GM18505 (cell line): ENCODE measurements at regions not wholly inside any gene's neighbourhood (a gene's known extent, or its start where the extent isn't known, plus 50 kb on each side); places are given as distances from the start of the nearest gene placed in this dataset.

ENCODE experiments used
- ATAC-seq: cut with Tn5 transposase; IDR thresholded peaks from one replicate; pipeline ENCODE4 v1.9.1; 2021; ENCODE audit not compliant: unreplicated experiment
- POLR2A ChIP-seq: IDR thresholded peaks from 4 replicates; pipeline ENCODE4 v1.6.1; 2011; ENCODE audit warnings: borderline replicate concordance; ENCODE audit not compliant: insufficient read depth, insufficient read length; ENCODE audit errors: extremely low read depth

DNA sequence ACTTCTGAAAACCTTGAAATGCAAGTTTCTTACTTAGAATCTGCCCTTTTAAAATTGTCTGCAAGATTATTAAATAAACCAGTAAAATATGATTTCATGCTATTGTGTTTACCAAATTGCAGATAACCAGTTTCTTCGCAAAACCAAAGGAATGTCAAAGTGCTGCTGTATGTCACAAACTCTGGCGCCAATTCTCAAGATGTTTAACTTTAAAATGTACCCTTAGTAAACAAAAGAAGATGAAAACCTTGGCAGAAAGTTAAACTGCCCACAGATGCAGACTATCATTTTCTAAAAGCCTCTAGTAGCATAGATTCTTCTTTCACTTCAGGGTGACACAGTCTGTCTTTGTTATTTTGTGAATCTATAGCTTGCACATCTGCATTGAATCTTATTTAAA is 189.2 kb downstream of the SLITRK6 start:
- ATAC-seq, result no peak
- TF ChIP-seq POLR2A, result no peak

DNA sequence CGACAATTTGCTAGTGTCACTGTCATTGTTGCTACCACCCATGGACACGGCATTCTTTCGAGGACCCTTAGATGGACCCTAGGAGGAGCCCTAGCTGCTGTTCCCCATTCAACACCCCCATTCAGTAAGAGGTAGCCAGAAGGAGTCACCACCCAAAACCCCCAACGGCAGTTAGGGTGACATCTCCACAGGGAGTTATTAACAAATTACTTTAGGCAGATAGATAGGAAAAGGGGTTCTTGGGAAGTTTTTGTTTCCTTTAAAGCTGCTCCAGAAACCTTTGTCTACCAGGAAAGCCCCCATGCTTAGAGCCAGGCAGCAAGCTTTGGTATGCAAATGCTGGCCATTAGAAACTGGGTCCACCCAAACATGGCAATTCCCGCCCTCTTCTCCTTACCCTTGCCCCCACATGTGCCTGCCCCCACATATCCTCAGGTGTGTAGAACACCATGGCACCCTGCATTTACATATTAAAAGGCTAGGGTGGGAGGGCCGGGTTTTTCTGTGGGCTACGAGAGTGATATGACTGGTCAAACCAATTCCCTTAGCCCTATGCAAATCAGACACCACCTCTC is 190.9 kb downstream of the SLITRK6 start:
- no peak for ATAC-seq
- TF ChIP-seq POLR2A, result no peak

DNA sequence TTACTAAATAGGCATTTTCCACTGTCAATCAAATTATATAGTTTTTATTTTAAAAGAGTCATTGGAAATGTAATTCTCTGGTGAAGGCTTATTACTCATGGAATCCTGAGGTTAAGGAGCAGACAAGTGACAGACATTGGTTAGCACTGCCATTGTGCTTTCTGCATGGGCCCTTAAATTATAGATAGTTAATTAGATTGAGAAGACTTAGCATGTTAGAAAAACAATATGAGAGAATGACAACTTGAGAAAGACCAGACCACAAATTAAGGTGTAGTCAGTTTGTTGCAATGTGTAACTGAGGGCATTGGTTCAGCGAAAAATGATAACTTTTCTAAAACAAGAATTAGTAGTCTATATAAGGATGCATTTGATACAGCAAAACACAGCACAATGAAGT is 195.5 kb downstream of the SLITRK6 start:
- no peak for ATAC-seq
- no peak for TF ChIP-seq POLR2A

DNA sequence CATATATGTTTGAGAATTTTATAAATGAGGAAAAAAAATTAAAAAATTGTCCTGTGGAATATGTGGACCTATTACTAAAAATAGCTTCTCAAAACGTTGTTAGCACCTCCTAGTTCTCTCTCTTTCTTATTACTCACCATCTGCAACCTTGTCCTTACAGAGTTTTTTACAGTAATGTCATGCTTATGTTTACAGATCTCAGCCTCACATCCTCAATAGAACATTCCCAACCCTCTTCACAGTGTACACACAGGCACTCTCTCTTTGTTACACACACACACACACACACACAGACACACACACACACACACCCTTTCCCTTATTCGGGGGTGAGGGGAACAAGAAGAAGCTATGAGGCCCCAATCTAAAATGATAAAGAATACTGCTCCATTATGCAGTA is 197.7 kb downstream of the SLITRK6 start:
- TF ChIP-seq POLR2A, result no peak
- ATAC-seq, result no peak

DNA sequence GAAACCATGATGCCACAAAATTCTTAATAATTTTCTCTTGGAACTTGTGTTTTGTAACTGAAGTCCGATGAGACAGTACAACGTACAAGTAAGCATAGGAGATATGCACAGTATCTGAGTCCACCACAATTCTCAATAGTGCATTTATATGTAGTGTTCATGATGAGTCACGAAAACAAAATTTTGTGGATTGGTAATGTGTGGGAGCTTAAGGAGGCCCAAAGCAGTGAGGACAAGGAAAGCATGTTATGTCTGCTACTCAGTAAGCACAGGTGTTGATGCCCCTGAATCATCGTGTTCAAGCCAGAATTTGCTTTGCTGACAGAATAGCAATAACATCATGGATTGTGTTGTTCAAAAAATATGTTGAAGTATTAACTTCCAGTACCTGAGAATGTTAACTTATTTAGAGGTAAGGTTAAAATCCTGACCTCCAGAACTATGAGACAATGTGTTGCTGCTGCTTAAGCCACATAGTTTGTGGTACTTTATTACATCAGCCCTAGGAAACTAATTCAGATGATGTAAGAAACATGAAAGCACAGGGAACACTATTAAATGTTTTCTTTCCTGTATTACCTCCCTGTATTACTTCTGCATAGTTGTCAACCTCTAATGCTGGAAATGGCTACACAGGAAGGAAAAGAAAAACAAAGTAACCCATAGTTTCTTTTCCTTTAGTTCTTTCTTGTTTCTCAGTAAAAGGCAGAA is 201.3 kb downstream of the SLITRK6 start:
- no peak for ATAC-seq
- no peak for TF ChIP-seq POLR2A

DNA sequence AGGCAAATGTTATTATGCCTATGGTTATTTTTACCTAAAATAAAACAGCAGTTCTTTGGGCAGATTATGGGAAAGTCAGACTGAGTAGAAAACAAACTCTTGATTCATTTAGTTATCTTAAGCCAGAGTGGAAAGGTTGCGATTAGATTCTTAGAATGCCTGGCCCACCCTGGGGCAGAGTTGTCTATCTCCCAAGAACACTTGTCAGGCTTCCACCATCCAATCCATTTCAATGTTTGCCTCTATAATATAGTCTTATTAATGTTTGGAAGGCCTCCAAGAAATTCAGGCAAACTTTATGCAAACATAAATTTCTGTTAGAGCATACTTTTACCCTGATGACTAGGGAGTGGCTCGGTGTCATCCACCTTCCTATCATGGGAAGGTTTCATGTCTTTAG is 207.0 kb downstream of the SLITRK6 start:
- no peak for TF ChIP-seq POLR2A

DNA sequence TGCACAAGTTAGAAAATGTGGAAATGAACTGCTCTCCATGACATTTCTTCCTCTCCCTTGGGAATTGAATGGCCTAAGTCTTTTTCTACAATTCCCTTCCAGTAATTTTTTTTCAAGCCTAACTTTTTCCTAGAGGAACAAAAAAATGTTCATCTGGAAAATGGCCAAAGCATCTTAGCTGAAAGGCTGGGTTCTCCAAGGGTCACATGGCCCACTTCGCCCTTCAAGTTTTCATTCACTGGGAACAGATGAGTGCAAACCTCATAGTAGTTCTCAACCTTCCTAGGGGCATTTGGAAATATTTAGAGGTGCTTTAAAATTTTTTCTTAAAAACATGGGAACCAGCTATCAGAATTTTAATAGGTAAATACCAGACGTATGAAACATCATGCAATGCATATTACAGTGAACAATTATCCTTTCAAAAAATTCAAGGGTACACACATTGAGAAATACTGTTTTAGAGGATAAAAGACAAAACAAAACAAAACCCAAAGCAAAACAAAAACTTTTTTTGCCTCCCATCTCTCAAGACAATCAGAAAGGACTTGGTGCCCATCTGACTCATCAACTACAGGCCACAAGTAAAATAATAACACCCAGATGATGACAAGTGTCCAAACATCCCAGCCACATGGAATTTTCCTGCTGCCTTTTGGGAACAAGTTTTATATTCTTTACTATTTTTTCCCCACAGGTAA is 208.8 kb downstream of the SLITRK6 start:
- no peak for ATAC-seq
- no peak for TF ChIP-seq POLR2A

More for the DNA sequence above, 207.0 kb downstream of the SLITRK6 start:
- no peak for ATAC-seq

DNA sequence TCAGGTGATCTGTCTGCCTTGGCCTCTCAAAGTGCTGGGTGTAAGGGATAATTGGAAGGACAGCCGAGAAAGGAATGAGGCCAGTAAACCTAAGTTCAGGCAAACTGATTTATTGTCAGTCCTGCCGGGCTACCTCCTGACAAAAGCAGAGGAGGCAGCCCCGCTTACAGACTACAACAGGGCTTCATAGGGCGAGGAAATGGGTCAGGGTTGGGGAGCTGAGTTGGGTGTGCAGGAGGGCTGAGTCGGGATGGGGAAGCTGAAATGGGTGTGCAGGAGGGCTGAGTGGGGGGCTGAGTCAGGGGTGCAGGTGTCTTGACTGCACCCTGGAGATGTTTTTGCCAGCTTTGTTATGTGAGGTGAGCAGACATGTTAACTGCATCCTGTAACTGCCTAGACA is 210.2 kb downstream of the SLITRK6 start:
- no peak for TF ChIP-seq POLR2A
- no peak for ATAC-seq

DNA sequence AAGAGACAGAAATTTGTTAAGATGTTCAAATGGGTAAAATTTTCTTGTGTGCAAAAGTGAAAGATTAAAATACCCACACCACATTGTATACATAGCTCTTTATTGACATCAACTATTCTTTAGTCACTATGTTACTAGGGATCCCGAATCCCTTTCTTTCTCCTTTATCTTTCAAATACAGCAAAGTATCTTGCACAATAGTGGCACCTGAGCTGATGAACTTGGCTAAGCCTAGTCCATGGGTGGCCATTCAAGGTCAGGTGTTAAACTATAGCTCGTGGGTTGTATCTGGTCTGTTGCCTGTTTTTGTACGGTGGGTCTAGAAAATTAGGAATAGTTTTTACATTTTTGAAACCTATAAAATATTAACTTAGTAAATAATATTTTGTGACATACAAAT is 210.9 kb downstream of the SLITRK6 start:
- no peak for TF ChIP-seq POLR2A
- ATAC-seq, result no peak

DNA sequence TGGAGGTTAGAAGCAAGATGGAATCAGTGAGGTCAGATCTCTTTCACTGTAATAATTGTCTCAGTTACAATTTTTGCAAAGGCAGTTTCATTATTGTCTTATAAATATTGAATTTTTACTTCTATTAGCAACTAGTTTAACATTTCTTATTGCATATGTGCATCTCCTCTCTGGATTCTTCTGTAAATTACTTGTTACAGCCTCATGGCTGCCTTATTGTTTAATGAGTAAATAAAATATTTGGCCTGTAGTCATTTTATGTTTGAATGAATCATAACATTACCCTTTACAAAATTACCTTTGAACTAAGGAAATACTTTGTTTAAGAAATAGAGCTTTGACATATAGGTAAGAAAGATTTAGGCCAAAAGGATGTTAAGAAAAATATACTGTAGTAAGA is 212.4 kb downstream of the SLITRK6 start:
- ATAC-seq, result no peak
- TF ChIP-seq POLR2A, result no peak

DNA sequence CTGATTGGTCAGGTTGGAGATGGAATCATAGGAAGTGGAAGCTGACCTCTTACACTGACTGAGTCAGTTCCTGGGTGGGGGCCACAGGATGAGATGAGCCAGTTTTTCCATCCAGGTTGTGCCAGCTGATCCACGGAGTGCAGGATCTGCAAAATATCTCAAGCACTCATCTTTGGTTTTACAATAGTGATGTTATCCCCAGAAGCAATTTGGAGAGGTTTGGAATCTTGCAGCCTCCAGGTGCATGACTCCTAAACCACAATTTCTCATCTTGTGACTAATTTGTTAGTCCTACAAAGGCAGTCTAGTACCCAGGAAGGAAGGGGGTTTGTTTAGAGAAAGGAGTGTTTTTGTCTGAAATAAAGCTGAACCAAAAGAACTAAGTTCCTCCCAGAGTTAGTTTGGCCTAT is 212.8 kb downstream of the SLITRK6 start:
- TF ChIP-seq POLR2A, result no peak
- ATAC-seq, result no peak

DNA sequence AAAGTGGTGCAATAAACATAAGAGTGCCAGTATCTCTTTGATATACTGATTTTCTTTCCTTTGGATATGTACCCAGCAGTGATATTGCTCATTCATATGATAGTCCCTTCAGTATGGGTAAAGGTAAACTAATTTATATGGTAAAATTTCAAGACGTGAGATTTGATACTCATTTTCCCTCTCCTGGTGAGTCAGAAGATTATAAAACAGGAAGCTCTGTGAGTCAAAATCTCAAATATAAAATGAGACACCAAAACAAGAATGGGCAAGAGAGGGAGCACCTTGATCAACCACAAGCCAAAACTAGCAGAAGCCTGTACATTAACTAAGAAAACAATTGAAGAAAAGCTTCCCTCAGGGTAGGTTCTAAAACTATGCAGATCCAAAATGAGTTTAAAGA is 216.3 kb downstream of the SLITRK6 start:
- no peak for TF ChIP-seq POLR2A
- no peak for ATAC-seq

DNA sequence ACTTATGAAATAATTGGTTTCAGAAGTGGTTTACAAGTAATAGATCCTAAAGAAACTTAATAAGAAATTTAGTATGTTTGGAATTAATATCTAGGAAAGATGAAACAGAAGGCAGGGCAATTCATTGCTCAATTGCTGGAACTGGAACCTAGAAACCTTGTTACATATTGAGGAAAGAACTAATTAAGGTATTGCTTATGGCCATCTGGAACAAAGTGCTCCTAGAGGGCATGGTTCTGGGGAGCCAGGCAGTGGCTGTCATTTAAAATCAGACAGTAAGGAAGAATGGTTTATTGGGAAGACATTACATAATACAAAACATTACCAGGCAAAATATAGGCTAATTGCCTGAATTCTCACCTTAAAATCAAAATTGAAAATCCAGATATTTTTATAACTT is 224.1 kb downstream of the SLITRK6 start:
- no peak for ATAC-seq
- no peak for TF ChIP-seq POLR2A

DNA sequence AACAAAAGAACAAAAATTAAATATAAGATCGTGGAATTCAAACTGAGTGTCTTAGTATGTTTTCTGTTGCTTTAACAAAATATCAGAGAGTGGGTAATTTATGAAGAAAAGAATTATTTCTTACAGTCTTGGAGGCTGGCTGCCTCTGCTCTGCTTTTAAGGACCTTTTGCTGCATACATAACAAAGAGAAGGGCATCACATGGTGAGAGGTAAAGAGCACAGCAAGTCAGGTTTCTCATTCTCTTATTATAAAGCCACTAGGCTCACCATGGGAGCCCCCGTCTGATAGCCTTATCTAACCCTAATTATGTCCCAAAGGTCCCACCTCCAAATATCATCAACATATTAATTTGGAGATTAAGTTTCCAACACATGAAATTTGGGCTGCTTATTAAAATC is 231.3 kb downstream of the SLITRK6 start:
- ATAC-seq, result no peak
- TF ChIP-seq POLR2A, result no peak
